ENCODE measurements at regions not wholly inside any gene's neighbourhood (a gene's known extent, or its start where the extent isn't known, plus 50 kb on each side); places are given as distances from the start of the nearest gene placed in this dataset.

DNA sequence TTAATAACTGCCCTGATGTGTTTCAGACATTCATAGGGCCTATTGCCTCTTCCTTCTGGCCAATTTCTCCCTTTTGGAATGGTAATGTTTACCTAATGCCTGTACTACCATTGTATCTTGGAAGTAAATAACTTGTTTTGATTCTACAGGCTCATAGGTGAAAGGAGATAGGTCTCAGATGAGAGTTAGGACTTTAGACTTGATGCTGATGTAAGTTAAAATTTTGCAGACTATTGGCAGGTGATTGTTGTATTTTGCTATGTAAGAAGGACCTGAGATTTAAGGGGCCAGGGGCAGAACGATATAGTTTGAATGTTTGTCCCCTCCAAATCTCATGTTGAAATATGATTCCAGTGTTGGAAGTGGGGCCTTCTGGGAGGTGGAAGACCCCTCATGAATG, 215.5 kb downstream of the SLC39A8 start:
- ChIA-PET CTCF (interaction anchor here (0.6 kb wide), 1 partner anchor 567 kb away, joined by 3 read pairs; no protein-coding TSS in a partner anchor), POLR2A (ENCODE audit: unreplicated experiment) (no interaction called here)
- BruUV-seq (replicated peaks) = no TSS peak
- WGBS, 2 experiments (ENCODE audit: extremely low coverage in 2 of 2, insufficient read length in 1 of 2) = no CpG with 5 or more reads among the region's 1 CpG
- H3K4ac ChIP-seq (ENCODE audit: low read depth, low read length) = no peak overlapping the region
- H4K20me1 ChIP-seq (ENCODE audit: insufficient read depth, low read length) = no peaks in the 10 kb centered on the region
- no peak overlapping the region for H3K4me2 ChIP-seq (ENCODE audit: low read depth, low read length)
- H3K79me1 ChIP-seq (ENCODE audit: low read depth in 1 of 2, low read length in 2 of 2) = no peaks in the 10 kb centered on the region
- no peak for ATAC-seq (ENCODE audit: low read depth)
- H3K4me1 ChIP-seq (ENCODE audit: control insufficient read depth, insufficient read depth, low read length) = no peaks in the 10 kb centered on the region
- H3K14ac ChIP-seq (replicated peaks; ENCODE audit: low read depth, low read length) = no peak overlapping the region
- dilution Hi-C loops (cut with HindIII; ENCODE audit: low sequenced_read_pairs, unreplicated experiment) = no loop called here
- H2BK5ac ChIP-seq (ENCODE audit: low read depth, low read length, poor library complexity, severe bottlenecking) = no peak overlapping the region
- no peak overlapping the region for H4K5ac ChIP-seq (ENCODE audit: low read depth, low read length)
- intact Hi-C loops (cut with micrococcal nuclease) = no loop called here
- H2BK20ac ChIP-seq (ENCODE audit: low read depth, low read length) = no peak overlapping the region
- no peak overlapping the region for H4K8ac ChIP-seq (ENCODE audit: low read depth in 2 of 2, low read length in 2 of 2)
- in situ Hi-C loops (cut with MboI; ENCODE audit: low sequenced_read_pairs) = no loop called here
- H3K9ac ChIP-seq (ENCODE audit: low read depth, low read length) = no peak overlapping the region
- no peak overlapping the region for H4K91ac ChIP-seq (ENCODE audit: insufficient read depth, low read depth, low read length)
- H2AFZ ChIP-seq (replicated peaks; ENCODE audit: low read length, poor library complexity) = no peak overlapping the region
- no peak overlapping the region for H3K18ac ChIP-seq (ENCODE audit: low read depth, low read length)
- H2AK5ac ChIP-seq (ENCODE audit: low read depth, low read length) = no peak overlapping the region
- H3K9me3 ChIP-seq (ENCODE audit: control insufficient read depth, insufficient read depth, low read length) = no peaks in the 10 kb centered on the region
- H3K36me3 ChIP-seq (ENCODE audit: control insufficient read depth, insufficient read depth, low read length) = no peaks in the 10 kb centered on the region
- TF ChIP-seq POLR2A (IDR thresholded peaks at IDR 0.05; ENCODE audit: low read depth, low read length) = no peak
- TF ChIP-seq RFX5 (IDR thresholded peaks at IDR 0.05; ENCODE audit: low read depth, low read length) = no peak
- no peak for TF ChIP-seq CEBPB (IDR thresholded peaks at IDR 0.05; ENCODE audit: low read depth, low read length)
- no peak for TF ChIP-seq CHD1 (IDR thresholded peaks at IDR 0.05; ENCODE audit: low read depth, low read length)
- TF ChIP-seq CTCF (conservative IDR thresholded peaks at IDR 0.05; ENCODE audit: low read depth, low read length) = no peak
- TF ChIP-seq, protein P1, sequence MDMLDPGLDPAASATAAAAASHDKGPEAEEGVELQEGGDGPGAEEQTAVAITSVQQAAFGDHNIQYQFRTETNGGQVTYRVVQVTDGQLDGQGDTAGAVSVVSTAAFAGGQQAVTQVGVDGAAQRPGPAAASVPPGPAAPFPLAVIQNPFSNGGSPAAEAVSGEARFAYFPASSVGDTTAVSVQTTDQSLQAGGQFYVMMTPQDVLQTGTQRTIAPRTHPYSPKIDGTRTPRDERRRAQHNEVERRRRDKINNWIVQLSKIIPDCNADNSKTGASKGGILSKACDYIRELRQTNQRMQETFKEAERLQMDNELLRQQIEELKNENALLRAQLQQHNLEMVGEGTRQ (IDR thresholded peaks at IDR 0.05; ENCODE audit: low read depth, low read length) = no peak
- TF ChIP-seq MXI1 (IDR thresholded peaks at IDR 0.05; ENCODE audit: borderline replicate concordance, low read depth, low read length) = no peak
- TF ChIP-seq MAFK (IDR thresholded peaks at IDR 0.05; ENCODE audit: low read depth, low read length) = no peak
- no peak for TF ChIP-seq NFE2L2 (IDR thresholded peaks at IDR 0.05; ENCODE audit: low read depth, low read length)
- TF ChIP-seq BHLHE40 (IDR thresholded peaks at IDR 0.05; ENCODE audit: low read depth, low read length) = no peak
- no peak for TF ChIP-seq SMC3 (IDR thresholded peaks at IDR 0.05; ENCODE audit: low read depth, low read length)
- no peak for TF ChIP-seq MAZ (IDR thresholded peaks at IDR 0.05; ENCODE audit: borderline replicate concordance, low read depth, low read length)
- H3K27me3 ChIP-seq (ENCODE audit: control insufficient read depth, insufficient read depth, low read length) = no peaks in the 10 kb centered on the region
- H3K9me1 ChIP-seq (ENCODE audit: insufficient read depth, low read length) = no peaks in the 10 kb centered on the region
- H3K27ac ChIP-seq (ENCODE audit: insufficient read depth, low read length) = no peak overlapping the region
- H3K56ac ChIP-seq (ENCODE audit: extremely low read depth, insufficient read depth, low read length) = no peak overlapping the region
- no peak overlapping the region for H2BK120ac ChIP-seq (ENCODE audit: low read depth, low read length)
- no peak overlapping the region for H3K23ac ChIP-seq (ENCODE audit: low read depth, low read length)
- DNase-seq = no peak
- no peak overlapping the region for H2BK15ac ChIP-seq (ENCODE audit: low read depth, low read length)
- H3K4me3 ChIP-seq (ENCODE audit: insufficient read depth, low read depth, low read length) = no peak overlapping the region
- H2AK9ac ChIP-seq (replicated peaks; ENCODE audit: low read depth, low read length, poor library complexity) = no peak overlapping the region
